ENCODE measurements at regions not wholly inside any gene's neighbourhood (a gene's known extent, or its start where the extent isn't known, plus 50 kb on each side); places are given as distances from the start of the nearest gene placed in this dataset.

DNA sequence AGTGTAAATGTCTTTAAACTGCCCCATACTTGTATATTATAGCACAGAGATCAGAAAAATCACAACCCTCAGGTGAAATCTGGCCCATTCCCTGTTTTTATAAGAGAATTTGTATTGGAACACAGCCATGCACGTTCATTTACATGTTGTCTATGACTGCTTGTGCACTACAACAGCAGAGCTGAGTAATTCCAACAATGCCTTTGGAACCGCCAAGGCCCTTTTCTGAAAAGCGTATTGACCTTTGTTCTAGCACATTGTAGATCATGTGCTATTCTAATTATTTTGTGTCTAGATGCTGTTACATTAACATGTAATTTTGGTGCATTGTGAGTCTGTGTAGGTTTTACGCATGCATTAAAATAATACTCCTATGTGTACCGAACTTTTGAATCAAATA is 339.6 kb downstream of the CHRM3 start:
- TF ChIP-seq, protein P1, sequence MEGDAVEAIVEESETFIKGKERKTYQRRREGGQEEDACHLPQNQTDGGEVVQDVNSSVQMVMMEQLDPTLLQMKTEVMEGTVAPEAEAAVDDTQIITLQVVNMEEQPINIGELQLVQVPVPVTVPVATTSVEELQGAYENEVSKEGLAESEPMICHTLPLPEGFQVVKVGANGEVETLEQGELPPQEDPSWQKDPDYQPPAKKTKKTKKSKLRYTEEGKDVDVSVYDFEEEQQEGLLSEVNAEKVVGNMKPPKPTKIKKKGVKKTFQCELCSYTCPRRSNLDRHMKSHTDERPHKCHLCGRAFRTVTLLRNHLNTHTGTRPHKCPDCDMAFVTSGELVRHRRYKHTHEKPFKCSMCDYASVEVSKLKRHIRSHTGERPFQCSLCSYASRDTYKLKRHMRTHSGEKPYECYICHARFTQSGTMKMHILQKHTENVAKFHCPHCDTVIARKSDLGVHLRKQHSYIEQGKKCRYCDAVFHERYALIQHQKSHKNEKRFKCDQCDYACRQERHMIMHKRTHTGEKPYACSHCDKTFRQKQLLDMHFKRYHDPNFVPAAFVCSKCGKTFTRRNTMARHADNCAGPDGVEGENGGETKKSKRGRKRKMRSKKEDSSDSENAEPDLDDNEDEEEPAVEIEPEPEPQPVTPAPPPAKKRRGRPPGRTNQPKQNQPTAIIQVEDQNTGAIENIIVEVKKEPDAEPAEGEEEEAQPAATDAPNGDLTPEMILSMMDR (conservative IDR thresholded peaks at IDR 0.05), result no peak
- TF ChIP-seq EZH2 (IDR thresholded peaks at IDR 0.05; ENCODE audit: low read depth), result no peak
- intact Hi-C loops (cut with micrococcal nuclease; ENCODE audit: unreplicated experiment), result no loop called here
- Histone ChIP-seq H3K27me3 (ENCODE audit: insufficient read depth, low read depth) (no peaks in the 10 kb centered on the region), H4K20me1 (ENCODE audit: insufficient read depth) (no peaks in the 10 kb centered on the region), H3K4me1 (replicated peaks; ENCODE audit: insufficient read depth) (peaks cover 11% of the 10 kb centered on the region), H3K9me2 (ENCODE audit: insufficient read depth) (no peaks in the 10 kb centered on the region), H3K9me3 (ENCODE audit: insufficient read depth, low read depth) (no peaks in the 10 kb centered on the region), H3K36me3 (ENCODE audit: low read depth) (no peaks in the 10 kb centered on the region), H2AFZ (no peak overlapping the region), H3K4me2 (no peak overlapping the region), H3K4me3 (no peak overlapping the region), H3K27ac (no peak overlapping the region), H3F3A (ENCODE audit: insufficient read depth, low read depth) (no peaks in the 10 kb centered on the region), H3K79me2 (ENCODE audit: low read depth) (no peaks in the 10 kb centered on the region)
- ChIA-PET POLR2A (ENCODE audit: unreplicated experiment) (no interaction called here), CTCF (interaction anchor here (0.5 kb wide), 1 partner anchor 107 kb away, joined by 13 read pairs; no protein-coding TSS in a partner anchor)
- no TSS peak for BruUV-seq (replicated peaks)
- no peak for DNase-seq

DNA sequence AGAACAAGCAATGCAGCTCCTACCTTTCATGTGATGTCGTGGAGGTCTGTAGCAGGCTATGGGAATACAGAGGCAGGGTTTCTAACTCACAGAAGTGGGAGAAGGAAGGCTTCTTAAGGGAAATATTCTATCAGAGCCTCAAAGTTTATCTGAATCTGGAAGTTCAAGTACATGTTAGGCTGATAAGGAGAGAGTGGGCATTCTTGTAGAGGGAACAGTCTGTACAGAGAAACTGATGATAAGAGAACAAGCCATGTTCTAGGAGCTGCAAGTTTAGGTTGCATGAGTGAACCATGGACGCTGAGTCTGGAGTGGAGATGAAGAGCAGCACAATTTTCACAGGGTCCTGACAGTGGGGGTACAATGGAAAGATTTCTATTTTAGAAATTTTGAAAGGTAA is 344.0 kb downstream of the CHRM3 start:
- Histone ChIP-seq H2AFZ (no peak overlapping the region), H4K20me1 (ENCODE audit: insufficient read depth) (0 out of 2 replicates have a peak, but pooled peaks cover 4% of the 10 kb centered on the region), H3K36me3 (ENCODE audit: low read depth) (no peaks in the 10 kb centered on the region), H3K9me2 (ENCODE audit: insufficient read depth) (no peaks in the 10 kb centered on the region), H3F3A (ENCODE audit: insufficient read depth, low read depth) (no peaks in the 10 kb centered on the region), H3K4me3 (no peak overlapping the region), H3K27me3 (ENCODE audit: insufficient read depth, low read depth) (no peaks in the 10 kb centered on the region), H3K79me2 (ENCODE audit: low read depth) (no peaks in the 10 kb centered on the region), H3K4me2 (no peak overlapping the region), H3K27ac (no peak overlapping the region), H3K9me3 (ENCODE audit: insufficient read depth, low read depth) (no peaks in the 10 kb centered on the region), H3K4me1 (replicated peaks; ENCODE audit: insufficient read depth) (no peaks in the 10 kb centered on the region)
- TF ChIP-seq, protein P1 (conservative IDR thresholded peaks at IDR 0.05), result no peak
- no peak for TF ChIP-seq EZH2 (IDR thresholded peaks at IDR 0.05; ENCODE audit: low read depth)
- POLR2A ChIA-PET (ENCODE audit: unreplicated experiment), result no interaction called here
- BruUV-seq (replicated peaks), result no TSS peak
- intact Hi-C loops (cut with micrococcal nuclease; ENCODE audit: unreplicated experiment), result no loop called here
- CTCF ChIA-PET, result no interaction called here
- DNase-seq, result no peak

DNA sequence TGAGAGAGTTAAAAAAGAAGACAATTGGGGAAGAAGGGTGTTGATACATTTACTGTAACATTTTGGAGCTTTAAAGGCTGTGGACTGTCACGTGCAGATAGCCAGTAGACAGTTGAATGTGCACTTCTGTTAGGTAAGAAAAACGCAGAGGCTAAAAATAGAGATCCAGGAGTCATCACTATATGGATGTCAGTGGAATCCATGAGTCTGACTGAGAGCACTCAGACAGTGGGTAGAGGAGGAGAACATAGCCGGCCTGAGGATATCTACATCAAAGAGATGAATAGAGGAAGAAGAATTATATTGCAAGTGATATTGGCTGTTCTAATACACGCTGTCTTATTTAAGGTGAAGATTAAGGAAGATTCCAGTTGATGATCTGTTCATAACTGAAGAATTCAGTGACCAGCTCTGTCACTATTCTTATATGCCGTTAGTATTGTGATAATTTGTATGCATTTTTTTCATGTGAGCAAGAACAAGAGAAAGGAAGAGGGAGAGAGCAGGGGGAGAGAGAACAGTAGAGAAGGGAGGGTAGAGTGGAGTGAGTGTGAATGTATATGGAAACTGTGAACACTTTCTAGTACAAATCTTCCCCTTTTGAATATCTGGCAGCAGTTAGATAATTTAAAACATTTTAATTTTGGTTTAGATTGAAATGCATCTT is 344.8 kb downstream of the CHRM3 start:
- no peak overlapping the region for H3K4me3 ChIP-seq
- no peaks in the 10 kb centered on the region for H3K9me3 ChIP-seq (ENCODE audit: insufficient read depth, low read depth)
- TF ChIP-seq, protein P1 (conservative IDR thresholded peaks at IDR 0.05), result no peak
- TF ChIP-seq EZH2 (IDR thresholded peaks at IDR 0.05; ENCODE audit: low read depth), result no peak
- no peak overlapping the region for H3K27ac ChIP-seq
- H3K79me2 ChIP-seq (ENCODE audit: low read depth), result no peaks in the 10 kb centered on the region
- ChIA-PET CTCF (no interaction called here), POLR2A (ENCODE audit: unreplicated experiment) (no interaction called here)
- H3K9me2 ChIP-seq (ENCODE audit: insufficient read depth), result no peaks in the 10 kb centered on the region
- no peaks in the 10 kb centered on the region for H3K27me3 ChIP-seq (ENCODE audit: insufficient read depth, low read depth)
- no peaks in the 10 kb centered on the region for H3F3A ChIP-seq (ENCODE audit: insufficient read depth, low read depth)
- BruUV-seq (replicated peaks), result no TSS peak
- 0 out of 2 replicates have a peak, but pooled peaks cover 4% of the 10 kb centered on the region for H4K20me1 ChIP-seq (ENCODE audit: insufficient read depth)
- no peak overlapping the region for H3K4me2 ChIP-seq
- H3K36me3 ChIP-seq (ENCODE audit: low read depth), result no peaks in the 10 kb centered on the region
- H2AFZ ChIP-seq, result no peak overlapping the region
- intact Hi-C loops (cut with micrococcal nuclease; ENCODE audit: unreplicated experiment), result no loop called here
- H3K4me1 ChIP-seq (replicated peaks; ENCODE audit: insufficient read depth), result no peaks in the 10 kb centered on the region
- DNase-seq, result no peak

Data from PC-9 (cell line).